ENCODE measurements at regions not wholly inside any gene's neighbourhood (a gene's known extent, or its start where the extent isn't known, plus 50 kb on each side); places are given as distances from the start of the nearest gene placed in this dataset.

GRCh38 chr1:106584107-106584506 is 472.4 kb upstream of the PRMT6 start:
- TF ChIP-seq POLR2A (IDR thresholded peaks at IDR 0.05) (no peak), CTCF (IDR thresholded peaks at IDR 0.05) (no peak)
